A549 (cell line): ENCODE measurements at regions not wholly inside any gene's neighbourhood (a gene's known extent, or its start where the extent isn't known, plus 50 kb on each side); places are given as distances from the start of the nearest gene placed in this dataset.

ENCODE experiments used
- ATAC-seq, 2 experiments: fragments of 200-7000 bp in 1 of 2; fragments of >200 bp in 1 of 2; cut with Nextera tagmentation in 1 of 2; cut with Tn5 transposase in 1 of 2; 3 replicates each; pipeline versions ENCODE4 v1.8.0 to v1.9.1; 2018 to 2020; ENCODE audit warnings: mild to moderate bottlenecking in 1 of 2, moderate library complexity in 1 of 2
- CTCF ChIA-PET: fragments of 300-600 bp; sonication (Branson Sonifier 250); formaldehyde crosslinking; extraction: SDS; loops from one replicate; lab custom pipeline; 2021; ENCODE audit warnings: antibody characterized with exemption, inconsistent platforms; lab: Yijun Ruan, JAX
- POLR2A ChIA-PET: fragments of 350-600 bp; formaldehyde crosslinking; extraction: SDS; loops from one replicate; lab custom pipeline; 2021; ENCODE audit warnings: antibody characterized with exemption, inconsistent platforms; lab: Yijun Ruan, JAX
- DNase-seq, 2 experiments: peaks; one replicate each; pipeline versions ENCODE4 v3.0.0 to v3.0.0-alpha.2; 2011 to 2016; ENCODE audit warnings: low read depth in 1 of 2, low spot score in 1 of 2
- FAIRE-seq: peaks from 2 replicates; lab custom pipeline; 2011; peaks lifted over from hg19 to GRCh38; lab: Jason Lieb, UNC
- H3K27ac ChIP-seq, 2 experiments: fragments of >200 bp; sonication (Bioruptor Twin); formaldehyde crosslinking; 3 replicates each; pipeline ENCODE4 v1.5.1; 2016 to 2017
- H3K4me1 ChIP-seq: fragments of >200 bp; sonication (Bioruptor Twin); formaldehyde crosslinking; 3 replicates; pipeline ENCODE4 v1.6.1; 2016
- H3K4me2 ChIP-seq: fragments of >200 bp; sonication (Bioruptor Twin); formaldehyde crosslinking; 3 replicates; pipeline ENCODE4 v1.6.1; 2016
- H3K4me3 ChIP-seq: fragments of >200 bp; sonication (Bioruptor Twin); formaldehyde crosslinking; 3 replicates; pipeline ENCODE4 v1.5.1; 2016
- H3K9me3 ChIP-seq: fragments of >200 bp; sonication (Bioruptor Twin); formaldehyde crosslinking; 3 replicates; pipeline ENCODE4 v1.6.1; 2016
- BHLHE40 ChIP-seq: IDR thresholded peaks from 2 replicates; pipeline ENCODE4 v1.6.1; 2012; ENCODE audit warnings: low read depth, low read length, inconsistent platforms
- CHD4 ChIP-seq: fragments of 200-600 bp; sonication (generic); IDR thresholded peaks from 2 replicates; pipeline ENCODE4 v1.6.1; 2016; ENCODE audit warnings: antibody characterized with exemption, mild to moderate bottlenecking, borderline replicate concordance
- FOSL2 ChIP-seq, 2 experiments: fragments of 450-650 bp in 1 of 2; fragments of >200 bp in 1 of 2; sonication (Bioruptor Twin) in 1 of 2; formaldehyde crosslinking; IDR thresholded peaks; 2 replicates each; pipeline versions ENCODE4 v1.5.0 to v1.6.1; 2016 to 2020; ENCODE audit warnings: mild to moderate bottlenecking in 1 of 2, moderate library complexity in 1 of 2
- FOXS1 ChIP-seq: fragments of 250-450 bp; sonication (Bioruptor Pico); IDR thresholded peaks from 2 replicates; pipeline ENCODE4 v1.5.0; 2020; ENCODE audit warnings: mild to moderate bottlenecking, moderate library complexity
- GATA3 ChIP-seq: IDR thresholded peaks from 2 replicates; pipeline ENCODE4 v1.6.1; 2012; ENCODE audit warnings: borderline replicate concordance
- HEYL ChIP-seq: fragments of 250-450 bp; sonication (Bioruptor Pico); IDR thresholded peaks from 2 replicates; pipeline ENCODE4 v1.8.0; 2021; ENCODE audit warnings: mild to moderate bottlenecking, moderate library complexity
- HOXA7 ChIP-seq: fragments of 250-450 bp; sonication (Bioruptor Pico); IDR thresholded peaks from 2 replicates; pipeline ENCODE4 v1.5.0; 2020; ENCODE audit warnings: mild to moderate bottlenecking, moderate library complexity
- HOXB13 ChIP-seq: fragments of 250-450 bp; sonication (Bioruptor Pico); IDR thresholded peaks from 2 replicates; pipeline ENCODE4 v1.5.0; 2020; ENCODE audit warnings: low read depth, mild to moderate bottlenecking, moderate library complexity
- JUNB ChIP-seq: fragments of >200 bp; sonication (Bioruptor Twin); formaldehyde crosslinking; IDR thresholded peaks from 2 replicates; pipeline ENCODE4 v1.6.1; 2016
- KDM5A ChIP-seq: fragments of 200-600 bp; sonication (generic); IDR thresholded peaks from 2 replicates; pipeline ENCODE4 v1.6.1; 2016; ENCODE audit warnings: antibody characterized with exemption, mild to moderate bottlenecking
- MAFK ChIP-seq: fragments of 450-650 bp; IDR thresholded peaks from 2 replicates; pipeline ENCODE4 v1.6.1; 2014; ENCODE audit not compliant: partially characterized antibody
- MAZ ChIP-seq: fragments of 150-350 bp; IDR thresholded peaks from 2 replicates; pipeline ENCODE4 v1.6.1; 2014; ENCODE audit warnings: antibody characterized with exemption, low read depth, low read length, borderline replicate concordance
- NFE2L2 ChIP-seq: fragments of 150-350 bp; conservative IDR thresholded peaks from 2 replicates; pipeline ENCODE4 v1.6.1; 2014; ENCODE audit warnings: low read length
- NPAS2 ChIP-seq: fragments of 250-450 bp; sonication (Bioruptor Pico); IDR thresholded peaks from 2 replicates; pipeline ENCODE4 v1.8.0; 2022; ENCODE audit warnings: mild to moderate bottlenecking, moderate library complexity, borderline replicate concordance
- PHF8 ChIP-seq: fragments of 200-600 bp; sonication (generic); IDR thresholded peaks from 2 replicates; pipeline ENCODE4 v1.6.1; 2016; ENCODE audit warnings: low read depth, mild to moderate bottlenecking, antibody characterized with exemption, moderate library complexity, borderline replicate concordance
- RAD21 ChIP-seq, 2 experiments: fragments of >200 bp in 1 of 2; sonication (Bioruptor Twin) in 1 of 2; formaldehyde crosslinking in 1 of 2; IDR thresholded peaks in 1 of 2; conservative IDR thresholded peaks in 1 of 2; 2 replicates in 1 of 2; 3 replicates in 1 of 2; pipeline ENCODE4 v1.6.1; 2012 to 2018; ENCODE audit warnings: inconsistent platforms in 1 of 2
- RARB ChIP-seq: fragments of 250-450 bp; sonication (Bioruptor Pico); IDR thresholded peaks from 2 replicates; pipeline ENCODE4 v1.8.0; 2021; ENCODE audit warnings: mild to moderate bottlenecking, moderate library complexity
- RCOR1 ChIP-seq: fragments of 150-350 bp; IDR thresholded peaks from 2 replicates; pipeline ENCODE4 v1.6.1; 2014; ENCODE audit warnings: antibody characterized with exemption, low read length, low read depth
- RFX5 ChIP-seq: fragments of 450-650 bp; IDR thresholded peaks from 2 replicates; pipeline ENCODE4 v1.7.1; 2014; ENCODE audit warnings: antibody characterized with exemption, mild to moderate bottlenecking, moderate library complexity
- SMC3 ChIP-seq: fragments of >200 bp; sonication (Bioruptor Twin); formaldehyde crosslinking; IDR thresholded peaks from 3 replicates; pipeline ENCODE4 v1.6.1; 2018; ENCODE audit warnings: inconsistent platforms
- TFCP2L1 ChIP-seq: fragments of 250-450 bp; sonication (Bioruptor Pico); IDR thresholded peaks from 2 replicates; pipeline ENCODE4 v1.5.0; 2021; ENCODE audit warnings: mild to moderate bottlenecking
- TP53 ChIP-seq: fragments of 250-450 bp; sonication (Bioruptor Pico); IDR thresholded peaks from 2 replicates; pipeline ENCODE4 v1.5.0; 2021; ENCODE audit warnings: mild to moderate bottlenecking, moderate library complexity
- ZC3H11A ChIP-seq: fragments of 450-650 bp; IDR thresholded peaks from 2 replicates; pipeline ENCODE4 v1.6.1; 2014; ENCODE audit warnings: antibody characterized with exemption, mild to moderate bottlenecking
- ZNF302 ChIP-seq: fragments of 250-450 bp; sonication (Bioruptor Pico); IDR thresholded peaks from 2 replicates; pipeline ENCODE4 v1.9.0; 2021; ENCODE audit warnings: inconsistent platforms, mild to moderate bottlenecking, moderate library complexity
- WGBS: methylation state at CpG from one replicate; pipeline ENCODE4 v1.1.6; 2017; ENCODE audit errors: missing lambda C conversion rate; 5-methylcytosine and 5-hydroxymethylcytosine counted together
- TF ChIP-seq, protein P1 (sequence below): IDR thresholded peaks from 2 replicates; pipeline ENCODE4 v1.6.1; 2012
- TF ChIP-seq, protein P2 (sequence below): IDR thresholded peaks from 2 replicates; pipeline ENCODE4 v1.6.1; 2012
- TF ChIP-seq, protein P3 (sequence below): fragments of 200-600 bp; sonication (generic); IDR thresholded peaks from 2 replicates; pipeline ENCODE4 v1.6.1; 2016; ENCODE audit warnings: antibody characterized with exemption, mild to moderate bottlenecking, moderate library complexity
- TF ChIP-seq, protein P4 (sequence below): fragments of 250-450 bp; sonication (Bioruptor Pico); IDR thresholded peaks from 2 replicates; pipeline ENCODE4 v1.5.0; 2020; ENCODE audit warnings: low read depth, mild to moderate bottlenecking, moderate library complexity
- TF ChIP-seq, protein P5 (sequence below): fragments of 150-350 bp; IDR thresholded peaks from 2 replicates; pipeline ENCODE4 v1.6.1; 2014; ENCODE audit warnings: low read depth, mild to moderate bottlenecking, low read length
- TF ChIP-seq, protein P6 (sequence below): fragments of 250-450 bp; sonication (Bioruptor Pico); IDR thresholded peaks from 2 replicates; pipeline ENCODE4 v1.5.0; 2021; ENCODE audit warnings: mild to moderate bottlenecking, moderate library complexity, borderline replicate concordance

DNA sequence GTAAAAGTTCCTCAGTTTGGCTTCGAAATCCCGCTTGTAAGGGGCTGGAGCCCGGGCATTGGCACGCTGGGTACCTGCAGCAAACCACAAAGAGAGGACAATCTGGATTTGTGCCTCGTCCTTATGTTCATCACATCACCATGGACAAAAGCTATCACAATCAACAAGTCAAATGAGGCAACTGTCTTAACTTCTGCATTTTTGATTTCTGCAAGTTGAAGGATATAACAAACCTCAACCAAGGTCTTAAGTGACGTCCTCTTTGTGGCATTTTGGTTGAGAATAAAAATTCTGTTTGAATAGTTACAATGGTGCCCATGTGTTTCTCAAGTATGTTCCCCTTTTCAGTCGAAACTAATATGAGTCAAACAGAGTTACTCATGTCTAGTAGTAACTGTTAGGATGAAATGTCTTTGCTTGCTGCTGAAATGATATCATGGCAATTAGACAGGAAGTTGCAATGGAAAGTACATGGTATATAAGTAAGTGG is 70.8 kb upstream of the STK17B start:
- POLR2A ChIA-PET = no interaction called here
- H3K27ac ChIP-seq = no peak overlapping the region
- ATAC-seq = no peak

DNA sequence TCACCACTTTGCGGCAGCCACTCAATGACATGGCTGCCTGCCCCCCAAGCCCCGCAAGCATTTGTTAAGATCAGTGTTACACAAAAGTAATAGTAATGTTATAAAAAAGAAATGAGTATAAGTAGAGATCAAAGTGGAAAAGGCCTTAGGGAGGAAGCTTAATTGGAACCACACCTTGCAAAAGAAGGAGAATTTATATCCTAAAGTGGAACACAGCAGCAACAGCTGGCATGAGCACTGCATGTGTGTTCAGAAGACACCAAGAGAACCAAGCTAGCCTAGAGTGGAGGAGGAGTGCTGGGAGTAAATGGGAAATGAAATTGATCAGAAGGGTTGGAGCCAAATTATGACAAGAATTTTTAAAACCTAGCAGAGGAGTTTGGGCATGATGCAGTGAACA is 73.1 kb upstream of the STK17B start:
- ChIA-PET CTCF (no interaction called here), POLR2A (no interaction called here)
- H3K9me3 ChIP-seq = no peaks in the 10 kb centered on the region
- no peak for TF ChIP-seq ZNF302 (CRISPR knock-in tag)
- TF ChIP-seq KDM5A = no peak
- TF ChIP-seq TFCP2L1 (CRISPR knock-in tag) = no peak
- no peak for TF ChIP-seq SMC3
- no peak for TF ChIP-seq TP53 (CRISPR knock-in tag)
- no peak for TF ChIP-seq NFE2L2
- TF ChIP-seq RAD21 (conservative IDR thresholded peaks at IDR 0.05 in 1 of 2, IDR thresholded peaks at IDR 0.05 in 1 of 2) = no peak
- TF ChIP-seq, protein P1, sequence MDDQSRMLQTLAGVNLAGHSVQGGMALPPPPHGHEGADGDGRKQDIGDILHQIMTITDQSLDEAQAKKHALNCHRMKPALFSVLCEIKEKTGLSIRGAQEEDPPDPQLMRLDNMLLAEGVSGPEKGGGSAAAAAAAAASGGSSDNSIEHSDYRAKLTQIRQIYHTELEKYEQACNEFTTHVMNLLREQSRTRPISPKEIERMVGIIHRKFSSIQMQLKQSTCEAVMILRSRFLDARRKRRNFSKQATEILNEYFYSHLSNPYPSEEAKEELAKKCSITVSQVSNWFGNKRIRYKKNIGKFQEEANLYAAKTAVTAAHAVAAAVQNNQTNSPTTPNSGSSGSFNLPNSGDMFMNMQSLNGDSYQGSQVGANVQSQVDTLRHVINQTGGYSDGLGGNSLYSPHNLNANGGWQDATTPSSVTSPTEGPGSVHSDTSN = no peak
- no peak for TF ChIP-seq JUNB
- no peak for TF ChIP-seq FOSL2 (IDR thresholded peaks at IDR 0.05)
- TF ChIP-seq FOSL2 (CRISPR knock-in tag; IDR thresholded peaks at IDR 0.05) = no peak
- TF ChIP-seq, protein P2, sequence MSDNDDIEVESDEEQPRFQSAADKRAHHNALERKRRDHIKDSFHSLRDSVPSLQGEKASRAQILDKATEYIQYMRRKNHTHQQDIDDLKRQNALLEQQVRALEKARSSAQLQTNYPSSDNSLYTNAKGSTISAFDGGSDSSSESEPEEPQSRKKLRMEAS = no peak
- TF ChIP-seq MAFK = no peak
- TF ChIP-seq, protein P3, sequence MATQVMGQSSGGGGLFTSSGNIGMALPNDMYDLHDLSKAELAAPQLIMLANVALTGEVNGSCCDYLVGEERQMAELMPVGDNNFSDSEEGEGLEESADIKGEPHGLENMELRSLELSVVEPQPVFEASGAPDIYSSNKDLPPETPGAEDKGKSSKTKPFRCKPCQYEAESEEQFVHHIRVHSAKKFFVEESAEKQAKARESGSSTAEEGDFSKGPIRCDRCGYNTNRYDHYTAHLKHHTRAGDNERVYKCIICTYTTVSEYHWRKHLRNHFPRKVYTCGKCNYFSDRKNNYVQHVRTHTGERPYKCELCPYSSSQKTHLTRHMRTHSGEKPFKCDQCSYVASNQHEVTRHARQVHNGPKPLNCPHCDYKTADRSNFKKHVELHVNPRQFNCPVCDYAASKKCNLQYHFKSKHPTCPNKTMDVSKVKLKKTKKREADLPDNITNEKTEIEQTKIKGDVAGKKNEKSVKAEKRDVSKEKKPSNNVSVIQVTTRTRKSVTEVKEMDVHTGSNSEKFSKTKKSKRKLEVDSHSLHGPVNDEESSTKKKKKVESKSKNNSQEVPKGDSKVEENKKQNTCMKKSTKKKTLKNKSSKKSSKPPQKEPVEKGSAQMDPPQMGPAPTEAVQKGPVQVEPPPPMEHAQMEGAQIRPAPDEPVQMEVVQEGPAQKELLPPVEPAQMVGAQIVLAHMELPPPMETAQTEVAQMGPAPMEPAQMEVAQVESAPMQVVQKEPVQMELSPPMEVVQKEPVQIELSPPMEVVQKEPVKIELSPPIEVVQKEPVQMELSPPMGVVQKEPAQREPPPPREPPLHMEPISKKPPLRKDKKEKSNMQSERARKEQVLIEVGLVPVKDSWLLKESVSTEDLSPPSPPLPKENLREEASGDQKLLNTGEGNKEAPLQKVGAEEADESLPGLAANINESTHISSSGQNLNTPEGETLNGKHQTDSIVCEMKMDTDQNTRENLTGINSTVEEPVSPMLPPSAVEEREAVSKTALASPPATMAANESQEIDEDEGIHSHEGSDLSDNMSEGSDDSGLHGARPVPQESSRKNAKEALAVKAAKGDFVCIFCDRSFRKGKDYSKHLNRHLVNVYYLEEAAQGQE = no peak
- TF ChIP-seq FOXS1 = no peak
- TF ChIP-seq, protein P4, sequence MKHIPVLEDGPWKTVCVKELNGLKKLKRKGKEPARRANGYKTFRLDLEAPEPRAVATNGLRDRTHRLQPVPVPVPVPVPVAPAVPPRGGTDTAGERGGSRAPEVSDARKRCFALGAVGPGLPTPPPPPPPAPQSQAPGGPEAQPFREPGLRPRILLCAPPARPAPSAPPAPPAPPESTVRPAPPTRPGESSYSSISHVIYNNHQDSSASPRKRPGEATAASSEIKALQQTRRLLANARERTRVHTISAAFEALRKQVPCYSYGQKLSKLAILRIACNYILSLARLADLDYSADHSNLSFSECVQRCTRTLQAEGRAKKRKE (CRISPR knock-in tag) = no peak
- no peak for FAIRE-seq
- H3K27ac ChIP-seq = no peak overlapping the region; a peak in 1 of 6 replicates
- H3K4me2 ChIP-seq = no peak overlapping the region
- DNase-seq = no peak
- no peak overlapping the region for H3K4me3 ChIP-seq
- ATAC-seq = no peak
- WGBS = 92% methylated on average over 2 of the region's 2 CpGs
- H3K4me1 ChIP-seq = peaks cover 17% of the 10 kb centered on the region; the same call in 2 of the 3 replicates

More for the DNA sequence above, 70.8 kb upstream of the STK17B start:
- 79% methylated on average over 7 of the region's 7 CpGs for WGBS
- H3K4me3 ChIP-seq = no peak overlapping the region
- peaks cover 10% of the 10 kb centered on the region; the same call in 2 of the 3 replicates for H3K4me1 ChIP-seq
- H3K9me3 ChIP-seq = no peaks in the 10 kb centered on the region
- FAIRE-seq (no peak), DNase-seq (no peak)
- H3K4me2 ChIP-seq = no peak overlapping the region
- CTCF ChIA-PET = interaction anchor here (1.2 kb wide), 1 partner anchor 95 kb away, joined by 3 read pairs; no protein-coding TSS in a partner anchor
- no peak for TF ChIP-seq HOXB13
- TF ChIP-seq RFX5 = no peak
- no peak for TF ChIP-seq HEYL
- TF ChIP-seq ZC3H11A = no peak
- TF ChIP-seq RARB = no peak
- TF ChIP-seq, protein P5, sequence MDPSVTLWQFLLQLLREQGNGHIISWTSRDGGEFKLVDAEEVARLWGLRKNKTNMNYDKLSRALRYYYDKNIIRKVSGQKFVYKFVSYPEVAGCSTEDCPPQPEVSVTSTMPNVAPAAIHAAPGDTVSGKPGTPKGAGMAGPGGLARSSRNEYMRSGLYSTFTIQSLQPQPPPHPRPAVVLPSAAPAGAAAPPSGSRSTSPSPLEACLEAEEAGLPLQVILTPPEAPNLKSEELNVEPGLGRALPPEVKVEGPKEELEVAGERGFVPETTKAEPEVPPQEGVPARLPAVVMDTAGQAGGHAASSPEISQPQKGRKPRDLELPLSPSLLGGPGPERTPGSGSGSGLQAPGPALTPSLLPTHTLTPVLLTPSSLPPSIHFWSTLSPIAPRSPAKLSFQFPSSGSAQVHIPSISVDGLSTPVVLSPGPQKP = no peak
- TF ChIP-seq BHLHE40 = no peak
- no peak for TF ChIP-seq GATA3
- no peak for TF ChIP-seq NPAS2 (CRISPR knock-in tag)
- TF ChIP-seq, protein P6, sequence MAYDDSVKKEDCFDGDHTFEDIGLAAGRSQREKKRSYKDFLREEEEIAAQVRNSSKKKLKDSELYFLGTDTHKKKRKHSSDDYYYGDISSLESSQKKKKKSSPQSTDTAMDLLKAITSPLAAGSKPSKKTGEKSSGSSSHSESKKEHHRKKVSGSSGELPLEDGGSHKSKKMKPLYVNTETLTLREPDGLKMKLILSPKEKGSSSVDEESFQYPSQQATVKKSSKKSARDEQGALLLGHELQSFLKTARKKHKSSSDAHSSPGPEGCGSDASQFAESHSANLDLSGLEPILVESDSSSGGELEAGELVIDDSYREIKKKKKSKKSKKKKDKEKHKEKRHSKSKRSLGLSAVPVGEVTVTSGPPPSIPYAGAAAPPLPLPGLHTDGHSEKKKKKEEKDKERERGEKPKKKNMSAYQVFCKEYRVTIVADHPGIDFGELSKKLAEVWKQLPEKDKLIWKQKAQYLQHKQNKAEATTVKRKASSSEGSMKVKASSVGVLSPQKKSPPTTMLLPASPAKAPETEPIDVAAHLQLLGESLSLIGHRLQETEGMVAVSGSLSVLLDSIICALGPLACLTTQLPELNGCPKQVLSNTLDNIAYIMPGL = no peak
- no peak for TF ChIP-seq CHD4
- TF ChIP-seq RCOR1 = no peak
- TF ChIP-seq HOXA7 (CRISPR knock-in tag) = no peak
- no peak for TF ChIP-seq PHF8
- TF ChIP-seq MAZ = no peak
